GM19395 (cell line): ENCODE measurements at regions not wholly inside any gene's neighbourhood (a gene's known extent, or its start where the extent isn't known, plus 50 kb on each side); places are given as distances from the start of the nearest gene placed in this dataset.
"Not testable (repeated sequence)": the region's sequence is repeated elsewhere in the genome, so short reads cannot be mapped to it uniquely, and the experiment has no call there.

ENCODE experiments used
- ATAC-seq: cut with Tn5 transposase; IDR thresholded peaks from one replicate; pipeline ENCODE4 v1.9.1; 2021; ENCODE audit warnings: mild to moderate bottlenecking, moderate library complexity; ENCODE audit not compliant: unreplicated experiment

GRCh38 chr18:68387246-68387645 is 327.7 kb downstream of the TMX3 start:
- no peak for ATAC-seq

GRCh38 chr18:68383979-68384378 is 330.9 kb downstream of the TMX3 start:
- not testable (repeated sequence) for ATAC-seq

DNA sequence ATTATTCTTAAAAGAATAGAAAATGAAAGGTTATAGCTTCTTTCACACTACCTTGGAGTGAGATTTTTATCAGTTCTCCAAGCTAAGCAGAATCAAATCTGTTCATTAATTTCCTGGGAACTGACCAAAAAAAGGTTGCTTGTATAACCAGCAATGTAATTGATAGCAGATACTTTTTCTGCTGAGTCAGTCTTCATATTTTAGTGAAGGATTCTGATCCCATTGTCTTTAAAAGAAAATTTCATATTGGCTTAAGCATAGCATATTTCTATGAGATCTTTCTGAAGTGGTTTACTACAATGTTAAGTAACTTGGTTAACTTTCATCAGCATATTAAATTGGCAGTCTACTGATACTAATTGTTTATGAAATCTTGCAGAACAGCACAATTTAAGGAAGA is 338.0 kb downstream of the TMX3 start:
- no peak for ATAC-seq

DNA sequence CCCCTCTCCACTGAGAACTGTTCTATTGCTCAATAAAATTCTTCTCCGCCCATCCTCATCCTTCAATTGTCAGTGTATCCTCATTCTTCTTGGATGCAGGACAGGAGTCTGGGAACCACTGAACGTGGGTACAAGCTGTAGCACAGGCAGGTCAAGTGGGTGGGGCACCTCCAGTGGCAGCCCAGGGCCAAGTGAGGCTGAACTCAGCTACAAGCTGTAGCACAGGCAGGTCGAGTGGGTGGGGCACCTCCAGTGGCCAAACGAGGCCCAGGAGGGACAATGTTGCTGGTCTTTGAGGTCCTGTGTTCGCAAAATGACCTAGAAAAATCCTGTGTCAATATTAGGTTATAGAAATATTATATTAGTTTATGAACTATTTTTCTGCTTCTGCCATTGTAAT is 352.0 kb downstream of the TMX3 start:
- ATAC-seq, result no peak

DNA sequence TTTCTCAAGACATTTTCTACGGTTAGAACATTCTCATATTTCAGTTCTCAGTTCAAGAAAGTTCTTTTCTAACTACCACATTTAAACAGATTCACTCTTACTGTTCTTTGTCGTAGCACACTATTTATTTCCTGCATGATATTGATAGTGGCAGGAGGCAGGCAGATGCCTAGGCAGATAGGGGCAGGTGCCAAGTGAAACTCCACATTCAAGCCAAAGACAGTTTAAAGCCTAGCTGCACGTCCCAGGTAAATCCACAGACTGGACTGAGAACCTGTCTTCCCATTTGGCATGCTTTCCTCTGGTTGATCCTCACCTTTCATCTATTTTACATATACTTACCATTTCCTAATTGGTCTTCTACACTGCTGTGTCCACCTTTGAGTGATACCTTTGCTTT is 359.3 kb downstream of the TMX3 start:
- ATAC-seq, result no peak

DNA sequence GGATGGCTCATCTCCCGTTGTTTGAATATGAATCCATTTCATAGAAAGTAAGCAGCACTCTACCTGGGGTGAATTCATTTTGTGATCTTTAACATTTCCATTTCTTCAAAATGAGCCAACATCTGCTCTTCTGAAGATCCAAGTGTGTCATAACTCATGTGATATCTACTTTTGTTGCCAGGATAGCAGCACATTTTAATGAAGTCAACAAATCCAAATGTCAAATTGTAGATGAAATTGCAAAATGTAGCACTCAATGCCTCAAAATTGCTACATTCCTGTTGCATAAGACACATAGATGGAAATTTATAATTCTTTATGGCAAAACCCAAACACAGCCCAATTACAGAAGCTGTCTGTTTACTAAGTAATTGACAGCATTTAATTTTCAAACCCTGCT is 360.7 kb downstream of the TMX3 start:
- ATAC-seq, result no peak

DNA sequence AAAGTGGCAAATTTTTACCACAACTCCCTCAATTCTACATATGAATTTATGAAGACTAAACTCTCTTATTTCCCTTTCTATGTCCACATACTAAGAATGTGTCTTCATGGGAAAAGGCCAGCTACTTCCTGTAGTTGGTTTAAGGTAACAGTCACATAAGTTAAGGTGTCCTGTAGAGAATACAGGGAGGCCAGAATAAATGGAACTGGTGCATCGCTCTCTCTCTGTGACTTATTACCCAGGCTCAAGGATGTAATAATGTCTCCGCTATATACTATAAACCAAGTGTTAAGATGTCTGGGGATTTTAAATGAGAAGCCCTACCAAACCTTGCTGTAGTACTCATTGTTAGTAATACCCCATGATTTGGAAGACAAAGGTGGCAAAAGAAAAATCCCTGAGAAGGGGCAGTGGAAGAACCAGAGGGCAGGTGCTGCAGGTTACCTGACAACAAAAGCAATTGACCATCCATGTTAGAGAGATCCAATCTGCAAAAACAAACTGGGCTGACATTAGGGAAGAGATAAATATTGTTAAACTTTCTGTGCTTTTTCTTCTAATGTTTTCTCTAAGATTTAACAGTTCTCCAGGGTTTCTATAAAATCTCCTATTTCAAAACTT is 372.8 kb downstream of the TMX3 start:
- no peak for ATAC-seq

DNA sequence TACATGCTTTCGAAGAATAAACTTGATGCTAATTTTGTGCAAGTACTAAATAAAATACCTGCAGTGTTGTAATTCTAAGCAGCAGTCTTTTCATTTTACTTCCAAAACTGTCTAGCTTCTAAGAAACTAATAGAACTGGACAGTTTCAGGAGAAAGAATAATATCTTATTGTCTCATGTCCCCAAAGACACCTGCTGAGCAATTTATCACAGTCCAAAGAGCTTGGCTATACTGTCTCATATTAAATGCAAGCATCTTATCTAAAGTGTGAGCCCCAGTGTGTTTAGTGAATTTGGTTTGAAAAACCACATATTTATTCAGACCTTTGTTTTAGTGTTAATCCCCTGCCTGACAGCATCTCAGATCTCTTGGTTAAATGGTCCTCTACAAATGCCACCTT is 374.3 kb downstream of the TMX3 start:
- ATAC-seq, result no peak

- no peak for ATAC-seq
Measured at GRCh38 chr18:68330658-68331057, 384.2 kb downstream of the TMX3 start.

GRCh38 chr18:68323921-68324320 is 391.0 kb downstream of the TMX3 start:
- no peak for ATAC-seq

- ATAC-seq, result no peak
Measured at GRCh38 chr18:68316636-68317035, 398.3 kb downstream of the TMX3 start.

DNA sequence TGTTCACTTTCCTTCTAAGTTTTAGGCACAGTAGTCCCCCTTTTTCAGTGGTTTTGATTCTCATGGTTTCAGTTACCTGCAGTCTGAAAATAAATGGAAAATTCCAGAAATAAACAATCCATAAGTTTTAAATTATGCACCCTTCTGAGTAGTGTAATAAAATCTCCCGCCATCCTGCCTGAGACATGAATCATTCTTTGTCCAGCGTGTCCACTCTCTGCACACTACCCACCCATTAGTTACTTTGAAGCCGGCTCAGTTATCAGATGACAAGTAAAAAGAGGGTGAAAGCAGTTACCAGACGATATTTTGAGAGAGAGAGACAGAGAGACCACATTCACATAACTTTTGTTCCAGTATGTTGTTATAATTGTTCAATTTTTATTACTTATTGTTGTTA is 400.5 kb downstream of the TMX3 start:
- no peak for ATAC-seq

- no peak for ATAC-seq
Measured at GRCh38 chr18:68301441-68301840, 413.5 kb downstream of the TMX3 start.

DNA sequence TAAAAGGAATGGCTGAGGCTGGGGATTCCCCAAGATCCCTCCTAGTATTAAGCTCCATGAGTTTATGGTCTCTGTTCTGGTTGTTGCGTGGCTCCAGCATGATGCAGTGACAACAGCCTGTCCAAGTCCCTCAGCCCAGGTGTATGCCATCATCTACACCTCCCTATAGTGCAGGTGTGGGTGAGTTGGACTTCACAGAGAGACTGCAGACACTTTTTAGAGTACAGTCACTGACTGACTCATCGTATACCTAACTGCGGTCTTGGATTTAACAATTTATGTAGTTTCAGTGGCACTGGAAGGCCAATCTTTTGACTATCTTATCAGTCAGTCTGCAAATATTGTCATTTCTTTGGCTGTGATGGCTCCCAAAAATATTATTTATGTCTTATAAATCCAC is 415.0 kb downstream of the TMX3 start:
- ATAC-seq, result no peak

DNA sequence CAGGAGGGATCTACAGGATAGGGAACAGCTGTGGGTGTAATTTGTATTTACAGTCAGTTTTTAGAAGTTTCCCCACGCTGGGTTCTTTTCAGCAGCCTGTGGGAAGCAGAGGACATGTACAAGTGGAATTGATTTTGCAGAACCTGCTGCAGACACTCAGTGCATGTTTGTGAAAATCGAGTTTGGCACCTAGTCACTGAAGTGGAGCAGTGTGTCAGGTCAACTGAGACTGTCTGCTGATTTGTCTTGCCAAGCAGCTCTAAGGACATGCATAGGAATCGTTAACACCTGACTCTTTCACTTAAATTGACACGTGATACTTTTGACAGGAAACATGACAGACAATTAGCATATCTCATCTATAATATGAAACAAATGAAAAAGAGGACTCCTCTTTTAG is 416.6 kb downstream of the TMX3 start:
- ATAC-seq, result no peak

DNA sequence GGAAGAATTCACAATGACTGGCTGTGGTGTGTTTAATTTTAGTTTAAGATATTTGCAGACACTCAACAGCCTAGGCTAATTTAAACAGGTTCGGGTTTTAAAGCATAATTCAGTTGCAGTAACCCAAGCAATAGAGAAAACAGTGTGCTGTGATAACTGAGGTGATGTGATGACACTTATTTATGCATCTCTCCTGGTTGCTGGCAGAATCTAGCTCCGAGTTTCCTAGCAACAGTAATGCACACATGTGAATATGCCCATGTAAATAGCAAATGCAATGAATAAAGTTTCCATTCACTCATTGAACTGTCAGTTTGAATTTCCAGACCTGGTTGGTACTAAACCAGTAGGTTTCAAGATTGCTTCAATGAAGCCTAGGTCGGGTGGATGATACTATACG is 426.5 kb downstream of the TMX3 start:
- no peak for ATAC-seq

DNA sequence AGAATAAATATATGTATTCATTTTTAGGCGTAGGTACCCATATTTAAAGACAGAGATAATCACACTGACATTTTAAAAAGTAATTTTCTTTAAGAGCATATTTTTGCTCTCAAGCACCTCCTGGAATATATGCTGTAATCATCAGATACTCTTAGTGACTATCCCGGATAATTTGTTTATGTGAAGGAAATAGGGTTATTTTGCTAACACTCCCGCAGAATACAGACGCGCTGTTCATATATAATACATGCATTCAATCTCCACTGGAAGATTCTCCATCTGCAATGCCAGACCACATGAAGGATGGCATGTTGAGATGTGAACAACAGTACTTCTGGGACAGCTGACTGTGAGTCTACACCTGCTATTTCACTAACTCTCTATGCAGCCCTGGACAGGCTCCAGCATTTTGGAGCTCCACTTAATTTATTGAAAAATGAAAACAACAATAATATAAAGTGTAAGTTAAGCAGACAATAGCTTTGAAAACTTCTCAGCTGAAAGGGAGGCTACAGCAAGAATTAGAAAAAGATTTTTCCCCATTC is 430.6 kb downstream of the TMX3 start:
- ATAC-seq, result no peak

- no peak for ATAC-seq
Measured at GRCh38 chr18:68283834-68284233, 431.1 kb downstream of the TMX3 start.

- ATAC-seq, result no peak
Measured at GRCh38 chr18:68282232-68282631, 432.7 kb downstream of the TMX3 start.

GRCh38 chr18:68275616-68276015 is 439.3 kb downstream of the TMX3 start:
- no peak for ATAC-seq

DNA sequence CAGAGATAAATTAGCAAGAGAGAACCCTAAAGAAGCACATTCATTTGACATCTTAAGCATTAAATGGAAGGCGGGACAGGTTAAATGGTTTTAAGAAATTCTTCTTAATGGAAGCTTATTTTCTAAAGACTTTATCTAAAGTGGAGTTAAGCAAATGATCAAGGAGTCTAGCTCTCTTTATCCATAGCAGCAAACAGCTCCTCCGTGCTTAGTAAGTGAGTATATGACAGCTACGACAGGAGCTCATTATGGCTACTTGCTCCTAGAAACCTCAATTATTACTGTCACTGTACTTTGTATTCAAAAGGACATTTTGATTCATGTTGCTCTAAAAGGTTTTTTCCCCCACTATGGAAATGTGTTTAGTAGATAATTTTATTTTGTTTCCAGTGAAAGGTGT is 444.9 kb downstream of the TMX3 start:
- ATAC-seq, result no peak

- ATAC-seq, result no peak
Measured at GRCh38 chr18:68267583-68267982, 447.3 kb downstream of the TMX3 start.

DNA sequence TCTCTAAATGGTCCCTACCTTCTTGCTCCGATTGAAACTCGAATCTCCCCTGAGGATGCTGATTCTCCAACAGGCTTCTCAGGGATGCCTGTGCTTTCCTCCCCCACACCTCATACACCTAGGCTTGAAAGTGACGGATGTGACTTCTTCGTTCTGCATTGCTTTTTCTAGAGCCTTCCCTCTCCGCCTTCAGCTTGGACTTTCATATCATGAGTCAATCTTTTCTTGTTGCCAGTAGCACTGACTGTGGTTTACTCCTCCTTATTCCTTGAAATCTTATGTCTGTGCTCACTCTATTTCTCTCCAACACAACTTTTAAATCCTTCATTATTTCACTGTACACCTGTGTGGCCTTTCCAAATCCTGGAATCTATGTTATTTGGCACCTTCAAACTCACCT is 451.4 kb downstream of the TMX3 start:
- ATAC-seq, result no peak
